GM11168 (cell line): ENCODE measurements at regions not wholly inside any gene's neighbourhood (a gene's known extent, or its start where the extent isn't known, plus 50 kb on each side); places are given as distances from the start of the nearest gene placed in this dataset.
"Not testable (repeated sequence)": the region's sequence is repeated elsewhere in the genome, so short reads cannot be mapped to it uniquely, and the experiment has no call there.

Experiments used
- in situ Hi-C: fragments of 300-500 bp; cut with MboI; formaldehyde crosslinking; loops from one replicate; pipeline ENCODE4 v1.12.0; 2022; ENCODE audit warnings: low sequenced_read_pairs; ENCODE audit not compliant: unreplicated experiment

DNA sequence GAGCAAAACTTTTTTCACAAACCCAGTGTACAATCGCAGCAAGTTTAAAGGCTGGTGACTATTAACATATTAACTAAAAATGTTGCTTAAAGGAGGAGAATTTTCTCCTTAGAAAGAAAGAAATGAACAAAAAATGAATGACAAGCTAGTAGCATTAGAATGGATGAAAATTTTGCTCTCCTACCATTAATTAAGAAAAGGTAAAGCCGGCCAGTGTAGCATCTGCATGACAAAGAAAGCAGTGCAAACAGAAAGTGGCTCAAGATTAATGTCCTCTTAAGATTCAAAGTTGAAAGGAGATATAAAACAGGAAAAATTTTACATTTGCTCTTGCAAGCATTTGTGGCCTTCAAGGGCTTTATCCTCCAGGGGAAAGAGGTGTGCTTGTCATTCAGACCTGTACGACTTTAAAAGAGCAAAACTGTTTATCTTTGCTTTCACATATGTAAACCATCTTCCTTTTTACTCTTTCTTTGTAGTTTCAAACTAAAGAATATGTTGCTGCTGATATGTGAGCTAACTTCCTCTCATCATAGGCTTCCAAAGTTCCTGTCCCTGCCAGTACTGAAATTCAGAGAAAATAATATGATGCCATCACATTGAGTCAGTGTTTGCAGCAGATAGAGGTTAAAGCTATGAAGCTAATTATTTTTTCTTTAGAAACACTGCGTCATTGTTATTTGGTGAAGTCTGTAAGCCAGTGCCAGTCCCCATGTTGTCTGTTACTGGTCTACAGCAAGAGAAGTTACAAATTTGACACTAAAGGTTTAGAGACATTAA is 439.1 kb upstream of the GRM7 start:
- in situ Hi-C loops, result no loop called here

DNA sequence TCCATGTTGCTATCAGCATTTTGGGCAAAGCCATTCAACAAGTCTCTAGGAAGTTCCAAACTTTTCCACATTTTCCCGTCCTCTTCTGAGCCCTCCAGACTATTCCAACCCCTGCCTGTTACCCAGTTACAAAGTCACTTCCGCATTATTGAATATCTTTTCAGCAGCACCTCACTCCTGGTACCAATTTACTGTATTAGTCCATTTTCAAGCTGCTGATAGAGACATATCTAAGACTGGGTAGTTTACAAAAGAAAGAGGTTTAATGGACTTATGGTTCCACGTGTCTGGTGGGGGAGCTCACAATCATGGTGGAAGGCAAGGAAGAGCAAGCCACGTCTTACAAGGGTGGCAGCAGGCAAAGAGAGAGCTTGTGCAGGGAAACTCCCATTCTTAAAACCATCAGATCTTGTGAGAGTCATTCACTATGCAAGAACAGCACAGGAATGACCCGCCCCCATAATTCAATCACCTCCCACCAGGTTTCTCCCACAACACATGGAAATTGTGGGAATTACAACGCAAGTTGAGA is 435.6 kb upstream of the GRM7 start:
- in situ Hi-C loops, result no loop called here

GRCh38 chr3:6428276-6428675 is 432.6 kb upstream of the GRM7 start:
- in situ Hi-C loops, result not testable (repeated sequence)

GRCh38 chr3:6435951-6436350 is 425.0 kb upstream of the GRM7 start:
- in situ Hi-C loops, result no loop called here

DNA sequence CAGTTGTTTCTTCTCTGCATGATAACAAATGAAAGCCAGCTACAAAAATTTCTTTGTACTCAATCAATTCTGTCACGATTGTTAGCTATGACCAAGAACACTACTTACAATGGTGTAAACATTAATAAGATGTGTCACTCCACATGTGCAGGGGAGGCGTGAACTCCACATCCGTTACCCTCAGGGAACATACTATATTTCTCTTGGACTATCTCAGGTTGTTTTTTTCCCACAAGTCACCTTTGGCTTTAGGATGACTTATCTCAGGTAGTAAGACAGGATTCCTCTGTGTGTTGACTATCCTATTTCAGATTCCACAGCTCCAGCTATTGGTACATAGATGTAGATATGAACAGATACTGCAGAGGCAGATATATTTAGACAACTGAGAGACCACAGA is 423.3 kb upstream of the GRM7 start:
- in situ Hi-C loops, result no loop called here

DNA sequence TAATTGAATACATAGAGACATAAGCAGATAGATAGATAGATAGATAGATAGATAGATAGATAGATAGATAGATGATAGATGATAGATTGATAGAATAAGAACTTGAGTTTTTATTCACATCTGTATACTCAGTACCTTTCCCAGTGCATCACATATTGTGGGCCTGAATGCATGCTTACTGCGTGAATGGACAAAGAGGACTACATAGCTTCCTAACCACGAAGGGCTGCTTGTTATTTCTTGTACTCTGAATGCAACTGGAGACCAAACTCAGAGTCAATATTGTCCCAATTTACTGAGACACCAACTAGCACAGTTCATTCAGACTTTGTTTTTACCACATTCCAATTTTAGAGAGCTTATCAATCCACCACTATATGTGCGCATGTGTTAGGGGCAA is 422.9 kb upstream of the GRM7 start:
- in situ Hi-C loops, result no loop called here

DNA sequence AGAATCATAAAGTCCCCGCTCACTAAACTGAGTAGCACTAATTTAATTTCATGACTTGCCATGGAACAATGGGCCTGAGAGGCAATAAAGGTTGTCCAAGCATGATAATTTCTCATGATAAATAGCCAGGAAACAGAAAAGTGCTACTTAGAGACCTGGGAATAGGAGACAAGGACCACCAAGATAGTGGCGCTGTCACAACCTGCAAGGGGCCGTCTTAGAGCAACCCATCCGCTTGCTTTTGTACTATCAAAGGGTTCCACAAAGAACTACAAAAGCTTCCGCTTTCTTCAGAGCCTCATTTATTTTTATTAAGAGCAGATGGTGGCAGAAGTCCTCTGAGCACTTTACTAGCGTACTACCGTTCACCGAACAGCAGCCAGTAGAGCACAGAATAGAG is 421.7 kb upstream of the GRM7 start:
- in situ Hi-C loops, result no loop called here

- in situ Hi-C loops, result no loop called here
These were observed 421.1 kb upstream of the GRM7 start for GRCh38 chr3:6439824-6440223.

DNA sequence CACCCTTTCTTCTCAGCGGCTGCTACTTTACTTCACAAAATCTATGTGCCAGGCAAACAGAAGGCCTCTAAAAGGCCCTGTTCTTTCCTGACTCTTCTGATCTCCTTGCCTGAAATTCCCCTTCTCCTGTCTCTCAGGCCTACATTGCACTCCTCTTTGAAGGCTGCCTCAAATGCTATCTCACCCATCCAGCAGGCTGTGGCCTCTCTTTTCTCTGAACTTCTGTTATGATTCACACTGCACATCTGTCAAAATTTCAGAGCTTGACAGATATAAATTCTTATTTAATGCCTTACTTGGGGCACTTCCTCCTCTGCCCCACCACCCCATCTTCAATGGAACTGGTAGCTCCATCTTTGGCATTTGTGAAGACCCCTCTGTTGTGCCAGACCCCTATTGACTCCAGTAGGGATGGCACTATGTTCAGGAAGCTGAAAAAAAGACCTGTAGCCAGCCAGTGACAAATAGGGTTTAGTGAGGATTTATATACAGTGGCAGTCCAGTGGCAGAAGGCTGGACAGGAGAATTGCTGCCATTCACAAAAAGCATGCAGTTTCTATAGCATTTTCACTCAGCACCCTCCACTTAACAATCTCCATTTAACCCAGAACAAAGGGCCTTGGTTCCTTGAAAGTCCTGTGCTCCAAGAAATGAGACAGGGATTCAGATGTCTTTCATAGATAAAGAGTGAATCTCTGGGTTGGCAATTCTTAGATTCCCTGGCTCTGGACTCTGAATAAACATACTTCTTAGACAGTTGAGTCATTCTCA is 415.8 kb upstream of the GRM7 start:
- in situ Hi-C loops, result no loop called here

- in situ Hi-C loops, result no loop called here
These were observed 413.6 kb upstream of the GRM7 start for GRCh38 chr3:6447166-6447801.

GRCh38 chr3:6448011-6448410 is 412.9 kb upstream of the GRM7 start:
- in situ Hi-C loops, result no loop called here

DNA sequence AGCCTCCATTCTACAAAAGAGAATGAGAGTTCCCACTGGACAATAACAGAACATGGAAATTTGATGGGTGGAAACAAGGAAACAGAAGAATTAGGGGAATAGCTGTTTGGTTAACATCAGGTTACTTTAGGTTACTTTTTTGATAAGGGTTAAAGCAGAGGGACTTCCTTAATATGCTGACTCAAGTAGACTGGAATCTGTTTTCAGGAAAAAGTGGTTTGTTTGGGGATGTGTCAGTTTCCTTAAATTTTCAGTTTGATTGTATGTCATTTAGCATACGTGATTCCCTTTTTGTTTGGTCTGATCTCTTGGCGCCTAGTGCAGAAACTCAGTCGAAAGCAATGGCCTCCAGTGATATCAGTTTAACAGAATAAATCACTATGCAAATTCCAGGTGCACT is 411.8 kb upstream of the GRM7 start:
- in situ Hi-C loops, result no loop called here

DNA sequence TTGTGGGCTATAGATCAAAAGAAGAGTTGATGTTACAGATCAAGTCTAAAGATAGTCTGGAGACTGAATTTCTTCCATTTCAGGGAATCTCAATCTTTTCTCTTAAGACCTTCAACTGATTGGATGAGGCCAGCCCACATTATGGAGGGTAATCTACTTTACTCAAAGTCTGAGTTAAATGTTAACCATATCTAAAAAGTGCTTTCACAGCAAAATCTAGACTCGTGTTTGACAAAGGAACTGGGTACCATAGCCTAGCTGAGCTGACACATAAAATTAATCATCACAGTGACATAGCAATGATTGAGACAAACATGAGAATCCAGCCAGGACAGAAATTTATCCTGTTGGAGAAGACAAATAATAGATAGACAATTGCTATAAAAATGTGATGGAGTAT is 407.9 kb upstream of the GRM7 start:
- in situ Hi-C loops, result no loop called here

GRCh38 chr3:6455031-6455430 is 405.9 kb upstream of the GRM7 start:
- in situ Hi-C loops, result no loop called here

DNA sequence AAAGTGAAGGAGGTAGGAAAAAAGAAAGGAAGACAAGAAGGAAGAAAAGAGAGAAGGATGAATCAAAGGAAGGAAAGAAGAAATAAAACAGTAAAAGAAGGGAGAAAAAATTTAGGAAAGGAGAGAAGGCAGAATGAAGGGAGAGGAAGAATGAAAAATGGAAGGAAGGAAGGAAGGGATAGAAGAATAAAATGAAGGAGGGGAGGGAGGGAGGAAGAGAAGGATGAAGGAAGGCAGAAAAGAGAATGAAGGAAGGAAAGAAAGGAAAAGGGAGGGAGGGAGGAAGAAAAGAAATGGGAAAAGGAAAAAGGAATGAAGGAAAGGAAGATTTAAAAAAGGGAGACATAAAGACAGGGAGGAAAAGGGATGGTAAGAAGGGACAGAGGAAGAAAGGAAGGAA is 393.7 kb upstream of the GRM7 start:
- in situ Hi-C loops, result no loop called here

DNA sequence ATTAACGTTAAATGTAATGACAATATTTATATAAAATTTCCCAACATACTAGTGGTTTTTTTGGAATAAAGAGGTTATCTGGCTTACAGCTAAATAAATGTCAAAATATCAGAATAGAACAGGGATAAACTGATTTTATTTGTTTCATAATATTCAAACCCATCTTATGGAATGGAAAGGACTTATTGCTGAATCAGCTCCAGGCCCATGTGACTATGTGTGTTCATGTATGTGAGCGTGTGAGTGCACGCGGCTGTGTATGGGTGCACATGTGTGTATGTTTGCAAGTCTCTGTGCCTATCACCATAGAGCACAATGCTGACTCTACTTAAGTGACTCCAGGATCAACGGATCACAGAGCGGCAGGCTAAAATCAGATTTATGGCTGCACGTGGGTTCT is 392.3 kb upstream of the GRM7 start:
- in situ Hi-C loops, result no loop called here

DNA sequence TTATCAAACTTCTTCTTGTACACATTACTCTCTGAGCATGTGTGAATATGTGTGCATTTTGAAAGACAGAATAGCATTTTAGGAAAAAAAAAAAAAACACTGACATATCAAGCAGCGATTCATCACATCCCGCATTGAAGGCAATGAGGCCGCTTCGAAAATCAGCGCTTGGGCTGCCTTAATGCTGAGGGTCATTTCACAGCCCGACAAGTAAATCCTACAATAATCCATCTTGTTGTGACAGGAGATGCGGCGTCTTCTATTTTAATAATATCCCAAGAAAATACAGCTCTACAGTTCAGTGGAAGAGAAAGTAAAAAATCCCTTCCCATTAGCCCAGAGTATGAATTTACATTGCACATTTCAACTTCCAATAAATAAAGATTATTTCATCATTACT is 389.2 kb upstream of the GRM7 start:
- in situ Hi-C loops, result no loop called here

DNA sequence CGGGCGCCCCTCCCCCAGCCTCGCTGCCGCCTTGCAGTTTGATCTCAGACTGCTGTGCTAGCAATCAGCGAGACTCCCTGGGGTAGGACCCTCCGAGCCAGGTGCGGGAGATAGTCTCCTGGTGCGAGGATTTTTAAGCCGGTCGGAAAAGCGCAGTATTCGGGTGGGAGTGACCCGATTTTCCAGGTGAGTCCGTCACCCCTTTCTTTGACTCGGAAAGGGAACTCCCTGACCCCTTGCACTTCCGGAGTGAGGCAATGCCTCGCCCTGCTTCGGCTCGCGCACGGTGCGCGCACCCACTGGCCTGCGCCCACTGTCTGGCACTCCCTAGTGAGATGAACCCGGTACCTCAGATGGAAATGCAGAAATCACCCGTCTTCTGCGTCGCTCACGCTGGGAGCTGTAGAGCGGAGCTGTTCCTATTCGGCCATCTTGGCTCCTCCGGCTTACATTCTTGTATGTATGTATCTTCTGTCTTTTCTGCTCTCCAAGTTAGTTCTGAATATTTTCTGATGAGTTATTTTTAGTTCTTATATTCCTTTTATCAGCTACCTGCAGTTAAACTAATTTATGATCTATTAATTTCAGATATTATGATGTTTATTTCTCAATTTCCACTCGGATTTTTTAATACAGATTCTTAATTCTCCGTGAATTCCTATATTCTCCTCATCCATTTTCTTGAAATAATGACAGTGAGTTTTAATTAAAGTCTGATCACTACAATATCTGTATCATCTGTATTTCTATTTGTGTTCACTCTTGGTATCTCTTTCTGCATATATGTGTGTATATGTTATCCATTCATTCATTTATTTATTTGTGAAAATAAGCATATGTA is 370.2 kb upstream of the GRM7 start:
- in situ Hi-C loops, result not testable (repeated sequence)

- in situ Hi-C loops, result no loop called here
These were observed 369.1 kb upstream of the GRM7 start for GRCh38 chr3:6491768-6492167.

DNA sequence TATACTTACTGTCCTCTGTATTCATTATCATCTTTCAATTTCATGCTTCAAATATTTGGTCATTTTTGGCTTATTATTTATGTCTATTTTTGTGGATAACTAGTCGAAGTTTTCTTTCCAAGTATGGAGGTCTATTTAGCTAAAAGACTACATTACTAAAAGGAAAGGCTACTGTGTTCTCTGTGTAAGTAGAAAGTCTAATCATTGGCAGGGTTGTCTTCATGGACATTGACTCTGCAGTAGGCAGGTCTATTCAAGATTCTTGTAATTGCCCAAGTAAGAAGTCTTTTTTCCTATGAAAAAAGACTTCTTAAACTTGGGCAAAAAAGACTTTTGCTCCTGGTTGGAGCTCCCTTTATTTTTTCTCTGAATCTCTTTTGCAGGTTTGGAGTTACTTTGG is 368.6 kb upstream of the GRM7 start:
- in situ Hi-C loops, result no loop called here
